ENCODE measurements at regions not wholly inside any gene's neighbourhood (a gene's known extent, or its start where the extent isn't known, plus 50 kb on each side); places are given as distances from the start of the nearest gene placed in this dataset.

GRCh38 chr14:38526826-38527501 lies 271.1 kb upstream of the CLEC14A start:
- H3K4me2 ChIP-seq (ENCODE audit: low read length) = no peak overlapping the region
- ChIA-PET CTCF (no interaction called here), RAD21 (ENCODE audit: low non-redundant PET in 1 of 2, low total read pairs in 2 of 2, uncharacterized antibody in 2 of 2, unreplicated experiment in 2 of 2) (no interaction called here), POLR2A (no interaction called here)
- no peaks in the 10 kb centered on the region for H3K27me3 ChIP-seq (ENCODE audit: insufficient read depth, low read length)
- no peaks in the 10 kb centered on the region for H3K9me3 ChIP-seq (ENCODE audit: control insufficient read depth in 1 of 2, insufficient read depth in 1 of 2, low read depth in 1 of 2, low read length in 2 of 2)
- BruUV-seq (replicated peaks) = no TSS peak
- DNase-seq (ENCODE audit: low read depth, low spot score) (no peak), ATAC-seq (no peak)
- intact Hi-C loops (cut with micrococcal nuclease) = no loop called here
- H3K4me3 ChIP-seq (replicated peaks in 1 of 2; ENCODE audit: low read depth in 1 of 2, low read length in 2 of 2) = no peak overlapping the region
- no peaks in the 10 kb centered on the region for H3K4me1 ChIP-seq (ENCODE audit: control insufficient read depth in 1 of 2, insufficient read depth in 2 of 2, low read length in 2 of 2)
- no peaks in the 10 kb centered on the region for H4K20me1 ChIP-seq (ENCODE audit: insufficient read depth)
- no peak overlapping the region for H2AFZ ChIP-seq (ENCODE audit: low read depth, low read length, poor library complexity, severe bottlenecking)
- no peaks in the 10 kb centered on the region for H3K9me2 ChIP-seq (ENCODE audit: insufficient read depth)
- no peaks in the 10 kb centered on the region for H3K36me3 ChIP-seq (ENCODE audit: control insufficient read depth in 1 of 2, insufficient read depth in 2 of 2, low read length in 2 of 2)
- no peaks in the 10 kb centered on the region for H3K79me2 ChIP-seq (ENCODE audit: insufficient read depth, low read length)
- TF ChIP-seq SRF (IDR thresholded peaks at IDR 0.05; ENCODE audit: low read depth) = no peak
- TF ChIP-seq ELF1 (IDR thresholded peaks at IDR 0.05; ENCODE audit: borderline replicate concordance, low read depth) = no peak
- TF ChIP-seq ZBTB33 (IDR thresholded peaks at IDR 0.05; ENCODE audit: extremely low read depth, insufficient replicate concordance, low read length) = no peak
- no peak for TF ChIP-seq SP1 (IDR thresholded peaks at IDR 0.05; ENCODE audit: low read depth)
- TF ChIP-seq POLR2AphosphoS5 (IDR thresholded peaks at IDR 0.05; ENCODE audit: low read depth, low read length) = no peak
- TF ChIP-seq, protein P1, sequence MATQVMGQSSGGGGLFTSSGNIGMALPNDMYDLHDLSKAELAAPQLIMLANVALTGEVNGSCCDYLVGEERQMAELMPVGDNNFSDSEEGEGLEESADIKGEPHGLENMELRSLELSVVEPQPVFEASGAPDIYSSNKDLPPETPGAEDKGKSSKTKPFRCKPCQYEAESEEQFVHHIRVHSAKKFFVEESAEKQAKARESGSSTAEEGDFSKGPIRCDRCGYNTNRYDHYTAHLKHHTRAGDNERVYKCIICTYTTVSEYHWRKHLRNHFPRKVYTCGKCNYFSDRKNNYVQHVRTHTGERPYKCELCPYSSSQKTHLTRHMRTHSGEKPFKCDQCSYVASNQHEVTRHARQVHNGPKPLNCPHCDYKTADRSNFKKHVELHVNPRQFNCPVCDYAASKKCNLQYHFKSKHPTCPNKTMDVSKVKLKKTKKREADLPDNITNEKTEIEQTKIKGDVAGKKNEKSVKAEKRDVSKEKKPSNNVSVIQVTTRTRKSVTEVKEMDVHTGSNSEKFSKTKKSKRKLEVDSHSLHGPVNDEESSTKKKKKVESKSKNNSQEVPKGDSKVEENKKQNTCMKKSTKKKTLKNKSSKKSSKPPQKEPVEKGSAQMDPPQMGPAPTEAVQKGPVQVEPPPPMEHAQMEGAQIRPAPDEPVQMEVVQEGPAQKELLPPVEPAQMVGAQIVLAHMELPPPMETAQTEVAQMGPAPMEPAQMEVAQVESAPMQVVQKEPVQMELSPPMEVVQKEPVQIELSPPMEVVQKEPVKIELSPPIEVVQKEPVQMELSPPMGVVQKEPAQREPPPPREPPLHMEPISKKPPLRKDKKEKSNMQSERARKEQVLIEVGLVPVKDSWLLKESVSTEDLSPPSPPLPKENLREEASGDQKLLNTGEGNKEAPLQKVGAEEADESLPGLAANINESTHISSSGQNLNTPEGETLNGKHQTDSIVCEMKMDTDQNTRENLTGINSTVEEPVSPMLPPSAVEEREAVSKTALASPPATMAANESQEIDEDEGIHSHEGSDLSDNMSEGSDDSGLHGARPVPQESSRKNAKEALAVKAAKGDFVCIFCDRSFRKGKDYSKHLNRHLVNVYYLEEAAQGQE (IDR thresholded peaks at IDR 0.05; ENCODE audit: low read depth) = no peak
- no peak for TF ChIP-seq CBX3 (IDR thresholded peaks at IDR 0.05; ENCODE audit: low read depth)
- no peak for TF ChIP-seq POLR2A (IDR thresholded peaks at IDR 0.05; ENCODE audit: borderline replicate concordance, extremely low read depth, insufficient read depth, insufficient read length)
- TF ChIP-seq ZNF274 (IDR thresholded peaks at IDR 0.05; ENCODE audit: low read depth, low read length) = no peak
- TF ChIP-seq, protein P2, sequence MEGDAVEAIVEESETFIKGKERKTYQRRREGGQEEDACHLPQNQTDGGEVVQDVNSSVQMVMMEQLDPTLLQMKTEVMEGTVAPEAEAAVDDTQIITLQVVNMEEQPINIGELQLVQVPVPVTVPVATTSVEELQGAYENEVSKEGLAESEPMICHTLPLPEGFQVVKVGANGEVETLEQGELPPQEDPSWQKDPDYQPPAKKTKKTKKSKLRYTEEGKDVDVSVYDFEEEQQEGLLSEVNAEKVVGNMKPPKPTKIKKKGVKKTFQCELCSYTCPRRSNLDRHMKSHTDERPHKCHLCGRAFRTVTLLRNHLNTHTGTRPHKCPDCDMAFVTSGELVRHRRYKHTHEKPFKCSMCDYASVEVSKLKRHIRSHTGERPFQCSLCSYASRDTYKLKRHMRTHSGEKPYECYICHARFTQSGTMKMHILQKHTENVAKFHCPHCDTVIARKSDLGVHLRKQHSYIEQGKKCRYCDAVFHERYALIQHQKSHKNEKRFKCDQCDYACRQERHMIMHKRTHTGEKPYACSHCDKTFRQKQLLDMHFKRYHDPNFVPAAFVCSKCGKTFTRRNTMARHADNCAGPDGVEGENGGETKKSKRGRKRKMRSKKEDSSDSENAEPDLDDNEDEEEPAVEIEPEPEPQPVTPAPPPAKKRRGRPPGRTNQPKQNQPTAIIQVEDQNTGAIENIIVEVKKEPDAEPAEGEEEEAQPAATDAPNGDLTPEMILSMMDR (IDR thresholded peaks at IDR 0.05 in 2 of 3, conservative IDR thresholded peaks at IDR 0.05 in 1 of 3; ENCODE audit: borderline replicate concordance in 1 of 3, insufficient read depth in 1 of 3, low read depth in 2 of 3, low read length in 2 of 3) = no peak
- TF ChIP-seq JUND (IDR thresholded peaks at IDR 0.05) = no peak
- TF ChIP-seq ZFX (IDR thresholded peaks at IDR 0.05) = no peak
- no peak for TF ChIP-seq ATF3 (IDR thresholded peaks at IDR 0.05)
- TF ChIP-seq YY1 (IDR thresholded peaks at IDR 0.05; ENCODE audit: extremely low read depth, insufficient replicate concordance, low read depth, low read length) = no peak
- no peak for TF ChIP-seq RAD21 (IDR thresholded peaks at IDR 0.05; ENCODE audit: low read depth)
- TF ChIP-seq SIN3A (IDR thresholded peaks at IDR 0.05; ENCODE audit: low read depth) = no peak
- no peak for TF ChIP-seq TCF7L2 (IDR thresholded peaks at IDR 0.05; ENCODE audit: borderline replicate concordance, extremely low read depth, insufficient read depth, insufficient read length)
- H3K27ac ChIP-seq (ENCODE audit: low read depth, low read length) = no peak overlapping the region
- H3K9ac ChIP-seq (ENCODE audit: low read length) = no peak overlapping the region

Data from HCT116 (cell line).